Activated CD4-positive, alpha-beta T cell treated with anti-CD3 and anti-CD28 coated beads for 36 hours (primary cell): ENCODE measurements at regions not wholly inside any gene's neighbourhood (a gene's known extent, or its start where the extent isn't known, plus 50 kb on each side); places are given as distances from the start of the nearest gene placed in this dataset.

Experiments
- ATAC-seq: fragments of 200-7000 bp; cut with Tn5 transposase; one replicate; pipeline ENCODE4 v1.10.0; 2021; ENCODE audit warnings: mild to moderate bottlenecking, moderate library complexity
- CTCF ChIA-PET: fragments of 350-600 bp; sonication (Branson Sonifier 250); formaldehyde crosslinking; loops from one replicate; lab custom pipeline; 2021; ENCODE audit warnings: antibody characterized with exemption; lab: Charles Lee
- POLR2A ChIA-PET: fragments of 350-600 bp; sonication (Branson Sonifier 250); formaldehyde crosslinking; loops from one replicate; lab custom pipeline; 2021; ENCODE audit warnings: antibody characterized with exemption, inconsistent platforms; lab: Charles Lee
- DNase-seq: peaks from one replicate; pipeline ENCODE4 v3.0.0-alpha.2; 2020
- H3K27ac Mint-ChIP-seq: one replicate; pipeline ENCODE4 v1.8.0; 2021; ENCODE audit warnings: mixed read lengths
- H3K27me3 Mint-ChIP-seq: one replicate; pipeline ENCODE4 v1.8.0; 2021; ENCODE audit warnings: mixed read lengths
- H3K36me3 Mint-ChIP-seq: one replicate; pipeline ENCODE4 v1.8.0; 2021; ENCODE audit warnings: low read depth, mixed read lengths
- H3K4me1 Mint-ChIP-seq: one replicate; pipeline ENCODE4 v1.8.0; 2021; ENCODE audit warnings: mixed read lengths
- H3K4me3 Mint-ChIP-seq: one replicate; pipeline ENCODE4 v1.8.0; 2021; ENCODE audit warnings: mild to moderate bottlenecking, moderate library complexity, mixed read lengths
- H3K9me3 Mint-ChIP-seq: one replicate; pipeline ENCODE4 v1.8.0; 2021; ENCODE audit warnings: low read depth, mixed read lengths
- intact Hi-C, 2 experiments: fragments of 100-400 bp; cut with DNase I in 1 of 2; cut with micrococcal nuclease in 1 of 2; formaldehyde crosslinking; loops; one replicate each; pipeline versions ENCODE4 v1.14.2 to v1.15.1; 2022 to 2024; cut with DNase I, micrococcal nuclease

DNA sequence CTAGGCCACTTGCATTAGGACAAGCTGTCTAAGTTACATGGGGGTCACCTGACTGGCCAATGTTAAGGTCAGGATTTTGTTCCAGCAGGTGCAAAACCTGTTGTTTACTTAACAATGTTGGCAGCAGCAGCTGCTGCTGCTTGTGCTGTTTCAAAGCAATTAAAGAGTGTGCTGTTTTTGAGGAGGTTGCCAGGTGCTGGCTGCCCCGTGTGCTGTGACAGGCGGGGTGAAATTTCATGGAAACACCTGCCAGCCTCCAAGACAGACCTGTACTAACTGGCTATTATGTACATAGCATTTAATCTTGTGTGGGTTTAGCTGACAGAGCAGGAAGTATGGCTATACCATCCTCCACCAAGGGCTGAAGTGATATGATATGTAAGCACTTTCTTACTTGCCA is 224.9 kb downstream of the ASXL3 start:
- ChIA-PET POLR2A (no interaction called here), CTCF (no interaction called here)
- Mint-ChIP-seq H3K27me3 (no peaks in the 10 kb centered on the region), H3K4me3 (no peak overlapping the region), H3K36me3 (no peaks in the 10 kb centered on the region), H3K9me3 (peaks cover 2% of the 10 kb centered on the region), H3K4me1 (no peaks in the 10 kb centered on the region), H3K27ac (no peak overlapping the region)
- intact Hi-C loops = no loop called here
- ATAC-seq (no peak), DNase-seq (no peak)
